ENCODE measurements at regions not wholly inside any gene's neighbourhood (a gene's known extent, or its start where the extent isn't known, plus 50 kb on each side); places are given as distances from the start of the nearest gene placed in this dataset.

DNA sequence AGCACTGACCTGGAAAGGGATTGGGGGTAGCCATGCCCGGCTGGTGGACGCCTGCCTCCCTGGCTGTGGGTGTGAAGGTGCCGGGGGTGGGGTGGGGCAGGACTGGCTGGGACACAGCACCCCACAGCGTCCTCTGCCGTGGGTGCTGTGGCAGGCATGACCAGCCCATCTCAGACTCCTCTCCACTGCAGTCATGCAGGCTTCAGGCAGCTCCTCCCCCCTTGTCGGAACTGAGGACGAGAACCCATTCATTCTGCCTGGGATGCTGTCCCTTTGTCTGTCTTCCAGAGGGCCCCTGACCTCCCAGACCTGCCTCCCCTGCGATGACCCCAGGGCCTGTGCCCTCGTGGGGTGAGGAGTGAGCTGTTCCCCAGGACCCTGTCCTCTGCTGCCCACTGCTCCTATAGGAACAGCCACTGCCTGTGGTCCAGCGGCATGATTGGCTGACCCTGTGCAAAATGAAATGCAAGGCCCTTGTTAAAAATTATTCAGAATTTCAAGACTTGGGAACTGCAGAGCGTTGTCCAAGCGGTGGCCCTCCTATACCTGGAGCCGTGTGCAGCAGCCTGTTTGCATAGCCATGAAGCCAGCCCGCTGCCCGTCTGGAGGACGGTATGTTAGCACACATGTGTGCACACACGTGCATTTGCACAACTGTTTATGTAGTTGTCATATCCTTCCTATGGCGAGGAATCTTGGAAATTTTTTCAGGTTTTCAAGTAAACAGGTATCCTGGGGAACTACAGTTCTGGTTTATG lies 1122.3 kb downstream of the BRD1 start:
- H3K27ac ChIP-seq (ENCODE audit: low read depth in 2 of 2, low read length in 2 of 2) = no peak overlapping the region
- no peaks in the 10 kb centered on the region for H3K9me3 ChIP-seq (ENCODE audit: control insufficient read depth in 2 of 2, low read length in 2 of 2)
- H3K27me3 ChIP-seq (ENCODE audit: control insufficient read depth in 2 of 2, insufficient read depth in 2 of 2, low read length in 2 of 2) = no peaks in the 10 kb centered on the region
- no peaks in the 10 kb centered on the region for H3K36me3 ChIP-seq (ENCODE audit: control insufficient read depth in 2 of 2, insufficient read depth in 2 of 2, low read length in 2 of 2)
- H3K4me1 ChIP-seq (ENCODE audit: control insufficient read depth in 2 of 2, insufficient read depth in 2 of 2, low read length in 2 of 2) = no peaks in the 10 kb centered on the region
- no peak overlapping the region for H3K9ac ChIP-seq (ENCODE audit: low read depth in 1 of 2, low read length in 2 of 2)
- no peak overlapping the region for H3K4me3 ChIP-seq (ENCODE audit: low read length in 2 of 2)

GRCh38 chr22:48704335-48704734 lies 1123.3 kb downstream of the BRD1 start:
- no peaks in the 10 kb centered on the region for H3K27me3 ChIP-seq (ENCODE audit: control insufficient read depth in 2 of 2, insufficient read depth in 2 of 2, low read length in 2 of 2)
- no peak overlapping the region for H3K9ac ChIP-seq (ENCODE audit: low read depth in 1 of 2, low read length in 2 of 2)
- no peaks in the 10 kb centered on the region for H3K9me3 ChIP-seq (ENCODE audit: control insufficient read depth in 2 of 2, low read length in 2 of 2)
- no peaks in the 10 kb centered on the region for H3K36me3 ChIP-seq (ENCODE audit: control insufficient read depth in 2 of 2, insufficient read depth in 2 of 2, low read length in 2 of 2)
- H3K27ac ChIP-seq (ENCODE audit: low read depth in 2 of 2, low read length in 2 of 2) = no peak overlapping the region
- no peak overlapping the region for H3K4me3 ChIP-seq (ENCODE audit: low read length in 2 of 2)
- no peaks in the 10 kb centered on the region for H3K4me1 ChIP-seq (ENCODE audit: control insufficient read depth in 2 of 2, insufficient read depth in 2 of 2, low read length in 2 of 2)

- Histone ChIP-seq H3K27me3 (ENCODE audit: control insufficient read depth in 2 of 2, insufficient read depth in 2 of 2, low read length in 2 of 2) (no peaks in the 10 kb centered on the region), H3K4me3 (ENCODE audit: low read length in 2 of 2) (no peak overlapping the region), H3K4me1 (ENCODE audit: control insufficient read depth in 2 of 2, insufficient read depth in 2 of 2, low read length in 2 of 2) (no peaks in the 10 kb centered on the region), H3K9ac (ENCODE audit: low read depth in 1 of 2, low read length in 2 of 2) (no peak overlapping the region), H3K36me3 (ENCODE audit: control insufficient read depth in 2 of 2, insufficient read depth in 2 of 2, low read length in 2 of 2) (no peaks in the 10 kb centered on the region), H3K27ac (ENCODE audit: low read depth in 2 of 2, low read length in 2 of 2) (no peak overlapping the region), H3K9me3 (ENCODE audit: control insufficient read depth in 2 of 2, low read length in 2 of 2) (no peaks in the 10 kb centered on the region)
These were observed 1124.3 kb downstream of the BRD1 start for GRCh38 chr22:48703265-48703941.

DNA sequence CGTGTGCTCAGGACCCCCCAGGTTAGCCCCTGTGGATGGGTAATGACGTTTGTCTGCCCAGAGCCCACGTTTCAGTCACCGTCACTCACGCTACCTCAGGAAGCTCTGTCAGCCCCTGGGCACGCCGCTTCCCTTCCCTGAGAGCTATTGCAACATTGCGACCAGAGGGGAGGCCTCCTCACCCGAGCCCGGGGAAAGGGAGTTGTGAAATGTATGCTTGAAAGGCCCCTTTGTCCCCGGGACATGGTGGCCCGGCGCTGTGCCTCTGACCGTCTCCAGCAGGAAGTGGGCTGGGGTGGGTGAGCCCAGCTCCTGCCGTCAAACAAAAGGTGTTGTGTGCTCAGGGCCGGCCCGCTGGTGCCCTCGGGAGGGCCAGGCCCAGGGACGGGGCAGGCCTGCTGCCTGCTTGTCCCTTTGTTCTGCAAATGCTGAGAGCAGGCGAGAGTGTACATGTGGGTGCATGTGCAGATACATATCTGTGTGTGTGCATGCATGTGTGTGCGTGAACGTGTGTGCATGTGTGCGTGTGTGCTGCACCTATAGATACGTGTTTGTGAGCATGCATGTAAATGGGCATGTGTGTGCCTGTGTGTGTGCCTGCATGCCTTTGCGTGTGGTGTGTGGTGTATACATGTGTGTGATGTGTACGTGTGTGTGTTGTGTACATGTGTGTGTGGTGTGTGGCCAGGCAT lies 1125.0 kb downstream of the BRD1 start:
- H3K27ac ChIP-seq (ENCODE audit: low read depth in 2 of 2, low read length in 2 of 2) = no peak overlapping the region
- no peaks in the 10 kb centered on the region for H3K27me3 ChIP-seq (ENCODE audit: control insufficient read depth in 2 of 2, insufficient read depth in 2 of 2, low read length in 2 of 2)
- no peaks in the 10 kb centered on the region for H3K9me3 ChIP-seq (ENCODE audit: control insufficient read depth in 2 of 2, low read length in 2 of 2)
- no peaks in the 10 kb centered on the region for H3K36me3 ChIP-seq (ENCODE audit: control insufficient read depth in 2 of 2, insufficient read depth in 2 of 2, low read length in 2 of 2)
- H3K4me3 ChIP-seq (ENCODE audit: low read length in 2 of 2) = no peak overlapping the region
- no peak overlapping the region for H3K9ac ChIP-seq (ENCODE audit: low read depth in 1 of 2, low read length in 2 of 2)
- no peaks in the 10 kb centered on the region for H3K4me1 ChIP-seq (ENCODE audit: control insufficient read depth in 2 of 2, insufficient read depth in 2 of 2, low read length in 2 of 2)

DNA sequence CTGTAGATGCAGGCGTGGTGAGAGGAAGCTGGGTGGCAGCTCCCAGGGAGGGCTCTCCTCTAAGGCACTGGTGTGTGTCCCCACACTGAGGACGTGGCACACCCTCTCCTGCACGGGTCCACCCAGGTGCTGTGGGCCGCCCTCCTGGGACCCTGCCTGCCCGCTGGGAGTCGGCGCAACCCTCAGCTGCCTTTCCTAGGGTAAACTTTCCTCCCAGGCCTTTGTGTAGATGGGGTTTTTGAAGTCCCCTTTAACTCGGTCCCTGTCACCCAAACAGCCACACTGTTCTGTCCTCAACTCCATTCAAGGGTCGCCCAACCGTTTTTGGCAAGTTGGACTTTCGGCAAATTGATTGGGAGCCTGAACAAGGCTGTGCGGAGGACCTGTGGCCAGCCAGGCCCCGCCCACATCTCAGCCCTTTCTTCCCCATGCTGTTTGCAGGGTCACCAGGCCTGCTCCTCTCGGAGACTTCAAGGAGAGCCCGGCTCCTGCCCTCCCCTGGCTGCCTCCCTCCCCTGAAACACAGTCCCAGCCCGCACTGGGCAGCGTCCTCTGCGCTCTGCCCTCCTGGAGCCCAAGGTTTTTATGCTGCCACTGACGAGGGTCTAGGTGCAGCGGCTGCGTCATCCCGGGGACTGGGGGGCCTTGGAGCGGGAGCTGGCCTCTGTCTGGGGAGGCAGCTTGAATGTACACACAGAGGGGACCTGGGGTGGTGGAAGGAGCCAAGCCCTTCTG lies 1126.2 kb downstream of the BRD1 start:
- H3K9ac ChIP-seq (ENCODE audit: low read depth in 1 of 2, low read length in 2 of 2) = no peak overlapping the region
- H3K9me3 ChIP-seq (ENCODE audit: control insufficient read depth in 2 of 2, low read length in 2 of 2) = no peaks in the 10 kb centered on the region
- H3K4me3 ChIP-seq (ENCODE audit: low read length in 2 of 2) = no peak overlapping the region
- no peak overlapping the region for H3K27ac ChIP-seq (ENCODE audit: low read depth in 2 of 2, low read length in 2 of 2)
- no peaks in the 10 kb centered on the region for H3K36me3 ChIP-seq (ENCODE audit: control insufficient read depth in 2 of 2, insufficient read depth in 2 of 2, low read length in 2 of 2)
- no peaks in the 10 kb centered on the region for H3K4me1 ChIP-seq (ENCODE audit: control insufficient read depth in 2 of 2, insufficient read depth in 2 of 2, low read length in 2 of 2)
- no peaks in the 10 kb centered on the region for H3K27me3 ChIP-seq (ENCODE audit: control insufficient read depth in 2 of 2, insufficient read depth in 2 of 2, low read length in 2 of 2)

GRCh38 chr22:48700566-48701295 lies 1126.9 kb downstream of the BRD1 start:
- Histone ChIP-seq H3K4me1 (ENCODE audit: control insufficient read depth in 2 of 2, insufficient read depth in 2 of 2, low read length in 2 of 2) (no peaks in the 10 kb centered on the region), H3K4me3 (ENCODE audit: low read length in 2 of 2) (no peak overlapping the region), H3K36me3 (ENCODE audit: control insufficient read depth in 2 of 2, insufficient read depth in 2 of 2, low read length in 2 of 2) (no peaks in the 10 kb centered on the region), H3K27me3 (ENCODE audit: control insufficient read depth in 2 of 2, insufficient read depth in 2 of 2, low read length in 2 of 2) (no peaks in the 10 kb centered on the region), H3K9me3 (ENCODE audit: control insufficient read depth in 2 of 2, low read length in 2 of 2) (no peaks in the 10 kb centered on the region), H3K9ac (ENCODE audit: low read depth in 1 of 2, low read length in 2 of 2) (no peak overlapping the region), H3K27ac (ENCODE audit: low read depth in 2 of 2, low read length in 2 of 2) (no peak overlapping the region)

DNA sequence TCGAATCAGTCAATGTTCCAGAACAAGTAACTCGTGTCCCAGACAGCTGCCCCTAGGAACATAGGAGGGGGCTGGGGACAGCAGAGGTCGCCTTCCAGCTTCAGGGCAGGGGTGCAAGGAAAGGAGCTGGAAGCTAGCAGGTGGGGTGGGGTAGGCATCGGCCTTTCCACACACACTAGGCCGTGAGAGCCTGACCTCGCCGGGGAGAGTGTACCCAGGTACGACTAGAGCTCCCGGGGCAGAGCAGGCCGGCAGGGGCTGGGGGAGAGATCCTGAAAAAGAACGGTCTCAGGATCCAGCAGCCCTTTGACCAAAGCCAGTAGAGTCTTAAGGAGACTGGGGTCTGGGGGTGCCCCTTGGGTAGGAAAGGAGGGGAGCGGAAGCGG lies 1127.5 kb downstream of the BRD1 start:
- Histone ChIP-seq H3K4me3 (ENCODE audit: low read length in 2 of 2) (no peak overlapping the region), H3K27me3 (ENCODE audit: control insufficient read depth in 2 of 2, insufficient read depth in 2 of 2, low read length in 2 of 2) (no peaks in the 10 kb centered on the region), H3K36me3 (ENCODE audit: control insufficient read depth in 2 of 2, insufficient read depth in 2 of 2, low read length in 2 of 2) (no peaks in the 10 kb centered on the region), H3K9me3 (ENCODE audit: control insufficient read depth in 2 of 2, low read length in 2 of 2) (no peaks in the 10 kb centered on the region), H3K9ac (ENCODE audit: low read depth in 1 of 2, low read length in 2 of 2) (no peak overlapping the region), H3K27ac (ENCODE audit: low read depth in 2 of 2, low read length in 2 of 2) (no peak overlapping the region), H3K4me1 (ENCODE audit: control insufficient read depth in 2 of 2, insufficient read depth in 2 of 2, low read length in 2 of 2) (no peaks in the 10 kb centered on the region)

DNA sequence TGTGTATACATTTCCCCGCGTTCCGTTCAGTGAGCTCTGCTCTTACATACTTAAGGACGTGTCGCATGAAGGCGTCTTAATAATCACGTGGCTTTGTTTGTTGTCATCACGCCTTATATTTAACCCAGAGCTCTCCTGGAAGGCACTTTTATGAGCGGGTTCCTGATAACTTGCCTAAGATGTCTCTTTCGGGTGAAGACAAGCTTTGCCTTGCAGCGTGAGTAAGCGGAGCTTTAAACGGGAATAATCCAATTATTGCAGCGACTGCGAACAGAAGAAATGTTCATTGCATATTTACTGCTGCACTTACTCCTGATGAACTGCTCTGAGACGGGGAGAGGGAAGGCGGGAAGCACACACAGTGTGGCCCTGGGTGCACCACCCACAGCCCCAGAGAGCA lies 1128.2 kb downstream of the BRD1 start:
- Histone ChIP-seq H3K36me3 (ENCODE audit: control insufficient read depth in 2 of 2, insufficient read depth in 2 of 2, low read length in 2 of 2) (no peaks in the 10 kb centered on the region), H3K27ac (ENCODE audit: low read depth in 2 of 2, low read length in 2 of 2) (no peak overlapping the region), H3K4me3 (ENCODE audit: low read length in 2 of 2) (no peak overlapping the region), H3K9me3 (ENCODE audit: control insufficient read depth in 2 of 2, low read length in 2 of 2) (no peaks in the 10 kb centered on the region), H3K27me3 (ENCODE audit: control insufficient read depth in 2 of 2, insufficient read depth in 2 of 2, low read length in 2 of 2) (no peaks in the 10 kb centered on the region), H3K9ac (ENCODE audit: low read depth in 1 of 2, low read length in 2 of 2) (no peak overlapping the region), H3K4me1 (ENCODE audit: control insufficient read depth in 2 of 2, insufficient read depth in 2 of 2, low read length in 2 of 2) (no peaks in the 10 kb centered on the region)

DNA sequence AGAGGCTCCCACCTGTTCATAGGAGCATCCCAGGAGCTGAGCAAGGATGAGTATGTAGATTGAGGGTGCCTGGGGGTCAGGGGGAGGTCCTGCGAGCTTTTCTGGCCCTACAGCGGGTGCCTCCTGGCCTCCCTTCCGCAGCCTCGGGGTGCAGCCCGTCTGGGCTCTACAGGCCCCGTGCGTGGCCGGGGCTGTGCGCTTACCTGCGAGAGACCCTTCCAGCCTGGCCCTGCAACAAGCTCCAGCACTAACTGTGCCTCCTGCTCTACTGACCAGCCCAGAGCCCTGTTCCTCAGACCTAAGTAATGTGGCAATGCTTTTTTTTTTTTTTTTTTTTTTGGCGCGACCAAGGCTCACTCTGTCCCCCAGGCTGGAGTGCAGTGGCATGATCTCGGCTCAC lies 1129.1 kb downstream of the BRD1 start:
- H3K4me3 ChIP-seq (ENCODE audit: low read length in 2 of 2) = no peak overlapping the region
- H3K9me3 ChIP-seq (ENCODE audit: control insufficient read depth in 2 of 2, low read length in 2 of 2) = no peaks in the 10 kb centered on the region
- H3K4me1 ChIP-seq (ENCODE audit: control insufficient read depth in 2 of 2, insufficient read depth in 2 of 2, low read length in 2 of 2) = no peaks in the 10 kb centered on the region
- H3K9ac ChIP-seq (ENCODE audit: low read depth in 1 of 2, low read length in 2 of 2) = no peak overlapping the region
- H3K27ac ChIP-seq (ENCODE audit: low read depth in 2 of 2, low read length in 2 of 2) = no peak overlapping the region
- no peaks in the 10 kb centered on the region for H3K36me3 ChIP-seq (ENCODE audit: control insufficient read depth in 2 of 2, insufficient read depth in 2 of 2, low read length in 2 of 2)
- H3K27me3 ChIP-seq (ENCODE audit: control insufficient read depth in 2 of 2, insufficient read depth in 2 of 2, low read length in 2 of 2) = no peaks in the 10 kb centered on the region
